A204.1 (cell line): ENCODE measurements at regions not wholly inside any gene's neighbourhood (a gene's known extent, or its start where the extent isn't known, plus 50 kb on each side); places are given as distances from the start of the nearest gene placed in this dataset.

Source experiments
- FAIRE-seq: peaks from 2 replicates; lab custom pipeline; 2012; peaks lifted over from hg19 to GRCh38; lab: Jason Lieb, UNC

DNA sequence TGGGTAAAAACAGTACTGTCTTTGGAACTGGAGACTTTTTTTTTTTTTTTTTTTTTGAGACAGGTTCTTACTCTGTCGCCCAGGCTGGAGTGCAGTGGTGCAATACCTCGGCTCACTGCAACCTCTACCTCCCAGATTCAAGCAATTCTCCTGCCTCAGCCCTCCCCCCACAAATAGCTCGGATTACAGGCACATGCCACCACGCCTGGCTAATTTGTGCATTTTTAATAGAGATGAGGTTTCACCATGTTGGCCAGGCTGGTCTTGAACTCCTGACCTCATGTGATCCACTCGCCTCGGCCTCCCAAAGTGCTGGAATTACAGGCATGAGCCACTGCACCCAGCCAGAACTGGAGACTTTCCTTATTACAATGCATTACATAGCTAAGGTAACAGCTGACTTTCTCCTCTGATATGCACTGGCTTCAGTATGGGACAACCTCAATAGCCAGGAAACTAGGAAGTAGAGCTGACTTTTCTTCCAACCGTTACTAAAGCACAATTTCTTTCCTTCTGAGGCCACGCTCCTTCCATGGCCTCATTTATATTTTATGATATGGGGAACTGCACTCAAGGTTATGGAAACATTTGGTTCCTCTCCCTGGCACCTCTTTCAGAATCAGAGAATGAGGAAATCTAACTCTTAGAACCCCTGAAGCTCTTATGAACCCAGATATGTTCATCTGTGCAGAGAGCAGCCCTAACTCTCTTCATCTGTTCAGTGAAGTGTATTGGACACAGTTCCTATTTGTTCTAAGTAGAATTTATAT, 53.5 kb upstream of the FAM9B start:
- no peak for FAIRE-seq

DNA sequence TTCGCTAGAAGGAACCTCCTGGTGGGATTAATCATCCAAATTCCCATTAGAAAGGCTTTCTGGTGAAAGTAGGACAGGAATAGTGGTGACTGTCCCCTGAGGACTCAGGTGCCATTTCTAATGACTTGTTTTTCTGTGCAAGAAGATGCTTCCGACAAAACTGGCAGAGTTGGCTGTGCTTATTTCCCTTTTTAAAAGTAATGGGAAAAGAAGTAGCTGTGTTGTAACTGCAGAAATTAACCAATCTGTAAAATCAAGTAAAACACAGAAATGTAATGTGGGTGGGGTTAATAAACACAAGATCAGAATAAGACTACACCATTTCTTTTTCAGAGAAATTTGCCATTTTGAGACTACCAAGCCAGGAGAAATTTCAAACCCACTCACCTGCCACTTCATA, 55.0 kb upstream of the FAM9B start:
- FAIRE-seq = no peak

DNA sequence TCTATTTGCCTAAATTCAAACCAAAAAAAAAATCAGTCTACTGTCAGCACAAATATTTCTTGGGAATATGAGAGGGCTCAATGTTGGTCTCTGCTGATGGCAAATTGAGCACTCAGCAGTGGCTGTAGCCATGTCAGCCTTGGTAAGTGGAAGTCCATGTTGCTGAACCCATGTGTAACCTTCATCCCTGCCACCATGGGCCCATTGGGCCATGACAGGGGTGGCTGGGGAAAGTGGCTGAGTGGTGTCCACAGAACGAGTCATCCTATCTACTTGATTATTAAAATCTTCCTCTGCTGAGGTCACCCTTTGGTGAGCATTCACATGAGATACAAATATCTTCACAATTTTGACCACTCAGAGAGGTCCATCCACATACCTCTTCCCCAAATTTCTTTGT, 56.8 kb upstream of the FAM9B start:
- FAIRE-seq = no peak

DNA sequence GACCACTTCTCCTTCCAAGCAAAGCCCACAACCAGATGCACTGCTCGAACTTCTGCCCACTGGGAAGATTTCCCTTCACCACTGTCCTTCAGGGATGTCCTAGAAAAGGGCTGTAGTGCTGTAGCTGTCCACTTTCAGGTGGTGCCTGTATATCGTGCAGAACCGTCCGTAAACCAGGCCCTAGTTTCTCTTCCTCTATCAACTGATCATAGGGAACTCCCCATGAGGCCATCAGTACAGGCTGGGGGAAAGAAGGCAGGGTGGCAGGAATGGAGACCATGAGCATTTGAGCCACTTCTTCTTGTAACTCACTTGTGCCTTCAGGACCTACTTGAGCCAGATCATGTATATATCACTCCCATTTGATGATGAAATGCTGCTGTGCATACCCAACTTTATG, 57.3 kb upstream of the FAM9B start:
- no peak for FAIRE-seq

DNA sequence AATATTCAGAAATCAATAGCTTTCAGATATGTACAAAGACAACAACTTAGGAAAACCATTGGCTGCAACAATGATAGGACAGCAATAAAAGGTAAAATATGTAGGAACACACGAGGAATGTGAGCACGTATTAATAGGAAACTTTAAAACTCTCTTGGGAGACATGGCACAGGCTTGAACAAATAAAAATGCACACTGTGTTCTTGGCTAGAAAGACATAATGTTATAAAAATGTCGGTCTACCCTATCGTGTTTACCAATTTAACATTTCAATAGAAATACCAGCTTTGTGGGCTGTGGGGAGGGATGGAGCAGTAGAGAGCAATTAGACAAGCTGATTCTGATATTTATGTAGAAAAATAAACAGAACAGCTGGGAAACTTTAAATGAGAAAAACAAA, 69.0 kb upstream of the FAM9B start:
- no peak for FAIRE-seq

DNA sequence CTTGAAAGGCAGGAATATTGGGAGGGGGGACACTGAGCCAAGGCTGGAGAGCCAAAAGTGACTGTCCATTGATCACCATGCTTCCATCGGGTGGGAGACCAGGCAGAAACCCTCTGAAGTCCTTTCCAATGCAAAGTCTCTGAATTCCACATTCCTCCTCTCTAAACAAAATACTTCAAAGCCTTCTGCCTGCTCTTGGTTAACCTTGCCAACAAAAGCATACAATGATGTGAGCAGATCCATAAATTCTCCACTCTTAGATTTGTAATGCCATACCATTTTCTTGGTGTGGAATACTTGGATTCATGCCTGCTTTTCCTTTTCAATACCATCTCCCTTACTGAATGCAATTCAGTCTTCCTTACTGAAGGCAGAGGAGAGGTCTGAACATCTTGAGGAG, 74.1 kb upstream of the FAM9B start:
- no peak for FAIRE-seq

DNA sequence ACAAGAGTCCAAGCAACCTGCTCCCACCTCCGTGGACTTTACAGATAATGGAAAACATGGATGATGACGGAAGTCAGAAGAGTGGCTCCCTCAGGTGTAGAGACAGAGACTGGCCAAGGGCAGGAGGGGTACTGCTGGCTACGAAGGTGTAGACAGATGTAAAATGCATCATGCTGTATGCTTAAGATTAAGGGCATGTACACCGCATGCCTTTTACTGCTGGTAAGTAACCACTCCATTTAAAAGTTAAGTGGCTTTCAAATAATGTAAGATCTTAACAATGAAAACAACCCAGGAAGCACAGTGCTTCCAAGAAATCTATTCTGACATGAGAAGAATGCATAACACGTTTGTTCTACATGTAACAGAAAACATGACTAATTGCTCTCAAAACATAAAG, 76.9 kb upstream of the FAM9B start:
- FAIRE-seq = no peak

DNA sequence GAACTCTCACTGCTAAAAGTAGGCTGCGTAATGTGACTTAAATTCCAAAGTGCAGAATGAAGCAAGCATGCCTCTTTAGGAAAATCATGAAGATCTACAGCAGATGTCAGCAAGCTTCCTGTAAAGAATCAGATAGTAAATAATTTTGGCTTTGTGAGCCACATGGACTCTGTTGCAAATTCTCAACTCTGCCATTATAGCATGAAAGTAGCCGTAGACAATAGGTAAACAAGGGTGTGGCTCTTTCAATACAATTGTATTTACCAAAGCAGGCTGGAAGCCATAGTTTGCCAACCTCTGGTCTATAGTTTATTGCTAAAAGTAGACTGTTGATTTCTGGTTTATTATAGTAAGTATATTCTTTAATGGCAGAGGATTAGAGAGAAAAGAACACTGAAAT, 80.3 kb upstream of the FAM9B start:
- no peak for FAIRE-seq

DNA sequence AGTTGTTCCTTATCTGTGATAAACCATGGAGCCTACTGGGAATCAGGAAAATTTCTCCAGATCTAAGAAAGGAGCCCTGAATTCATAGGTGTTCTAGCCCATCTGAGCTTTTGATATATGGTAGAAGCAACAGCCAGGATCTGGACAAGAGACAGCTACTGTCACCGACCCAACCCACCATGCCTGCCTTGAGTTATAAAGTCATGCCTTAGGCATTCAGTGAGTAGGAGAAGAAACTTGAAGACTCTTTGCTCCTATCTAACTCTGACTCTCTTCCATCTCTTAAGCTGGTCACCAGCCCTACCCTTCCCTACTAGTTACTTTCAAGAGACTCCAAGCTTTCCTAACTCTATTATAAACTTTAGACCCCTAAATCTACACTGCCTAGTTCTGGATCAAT, 83.9 kb upstream of the FAM9B start:
- no peak for FAIRE-seq

DNA sequence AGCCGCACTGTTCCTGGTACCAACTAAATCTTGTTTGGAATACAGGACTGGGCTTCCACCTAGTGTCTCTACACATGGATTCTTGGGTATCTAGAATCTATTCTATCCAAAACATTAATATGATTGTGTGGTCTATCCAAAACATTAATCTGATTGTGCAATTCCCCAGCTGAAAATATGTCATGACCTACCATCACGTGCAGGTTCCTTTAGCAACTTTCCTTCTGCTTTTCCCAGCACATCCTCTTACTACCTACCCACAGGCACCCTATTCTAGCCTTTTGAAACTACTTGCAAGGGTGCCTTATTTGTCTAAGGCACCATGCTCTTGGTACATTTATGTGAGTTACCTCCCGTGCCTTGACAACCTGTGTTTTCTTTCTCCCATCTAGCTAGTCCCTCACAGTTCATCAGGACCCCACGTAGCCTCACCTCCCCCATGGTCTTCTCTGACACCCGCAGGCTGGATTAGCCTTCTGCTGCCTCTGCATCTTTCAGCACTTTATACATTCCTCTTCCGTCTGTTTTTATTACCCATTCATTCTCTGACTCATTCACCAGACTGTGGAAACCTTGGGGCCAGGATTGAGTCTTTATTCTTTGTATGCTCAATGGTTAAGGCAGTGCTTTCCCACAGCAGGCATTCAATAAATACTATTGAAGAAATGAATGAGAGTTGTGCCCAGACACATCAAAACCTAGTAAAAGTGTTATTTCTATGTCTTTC, 88.8 kb upstream of the FAM9B start:
- no peak for FAIRE-seq

DNA sequence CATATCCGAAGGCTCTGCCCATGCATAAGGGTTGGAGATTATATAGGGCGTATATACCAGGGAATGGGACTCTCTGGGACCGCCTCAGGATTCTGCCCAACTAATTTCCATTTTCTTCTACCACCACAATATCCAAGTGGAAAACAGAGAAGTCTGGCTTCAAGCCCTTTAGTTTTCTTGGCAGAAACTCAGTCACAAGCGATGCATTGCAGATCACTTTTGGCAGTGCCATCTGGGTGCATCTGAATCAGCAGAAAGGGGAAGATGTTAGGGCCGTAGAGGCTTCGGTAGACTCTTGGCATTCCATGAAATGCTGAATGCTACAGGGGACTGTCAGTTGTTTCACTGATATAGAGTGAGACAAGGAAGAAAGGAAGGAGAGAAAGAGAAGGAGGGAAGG, 94.1 kb upstream of the FAM9B start:
- FAIRE-seq = no peak

DNA sequence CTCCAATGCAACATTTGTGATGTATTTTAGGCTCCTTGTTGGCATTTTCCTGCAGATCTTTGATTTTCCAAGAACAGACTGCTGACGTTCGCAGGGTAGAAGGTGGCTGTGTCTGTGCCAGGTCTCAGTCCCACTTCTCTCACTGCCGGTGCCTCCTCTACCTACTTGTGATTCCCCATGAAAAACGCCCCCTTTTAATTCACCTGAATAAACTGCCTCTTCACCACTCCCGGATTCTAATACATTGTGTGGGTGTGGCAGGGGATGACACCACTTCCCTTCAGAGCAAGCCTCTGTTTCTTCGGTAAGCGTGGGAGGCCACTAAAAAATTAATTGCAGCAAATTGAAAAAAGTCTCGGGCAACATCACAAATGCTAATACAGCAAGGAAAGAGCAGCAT, 96.1 kb upstream of the FAM9B start:
- FAIRE-seq = no peak

DNA sequence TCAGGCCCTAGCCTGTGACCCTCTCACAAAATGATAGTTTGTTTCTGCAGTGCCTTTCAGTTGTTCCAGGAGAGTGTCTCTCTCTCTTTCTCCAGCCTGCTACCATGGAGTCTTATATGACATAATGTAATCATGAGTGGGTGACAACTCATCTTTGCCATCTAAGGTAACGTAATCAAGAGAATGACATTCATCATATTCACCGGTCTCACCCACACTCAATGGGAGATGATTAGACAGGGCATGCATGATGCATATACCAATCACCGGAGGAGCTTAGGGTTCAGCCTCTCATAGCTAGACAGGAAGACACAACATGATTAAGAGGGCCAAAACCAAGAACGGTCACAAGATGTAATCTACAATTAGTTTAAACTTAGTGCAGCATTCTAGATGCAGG, 97.1 kb upstream of the FAM9B start:
- FAIRE-seq = no peak

DNA sequence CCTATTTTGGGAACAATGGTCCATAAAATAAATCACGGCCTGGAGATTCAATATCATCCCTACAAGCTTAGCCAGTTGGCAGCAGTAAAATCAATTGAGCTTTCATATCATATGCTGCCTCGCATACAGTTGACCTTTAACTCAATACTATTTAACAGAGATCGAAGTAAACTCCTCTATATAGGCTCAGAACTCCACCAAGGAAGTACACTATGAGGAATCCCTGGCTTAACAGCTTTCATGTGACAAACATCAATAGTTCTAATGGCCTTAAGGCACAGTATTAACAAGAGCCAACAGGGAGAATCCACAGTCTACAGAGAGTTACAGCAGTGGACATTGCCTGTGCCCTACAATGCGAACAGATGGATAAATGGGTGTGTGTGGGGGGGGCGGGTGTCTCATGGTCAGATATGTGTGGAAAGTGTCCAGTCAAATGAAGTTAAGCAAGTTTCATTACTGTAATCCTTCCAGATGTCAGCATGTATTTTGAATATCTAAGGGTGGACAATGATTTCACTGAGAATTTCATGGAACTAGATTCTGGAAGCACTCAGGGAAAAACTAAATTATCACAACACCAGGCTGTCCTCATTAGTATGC, 98.2 kb upstream of the FAM9B start:
- no peak for FAIRE-seq

DNA sequence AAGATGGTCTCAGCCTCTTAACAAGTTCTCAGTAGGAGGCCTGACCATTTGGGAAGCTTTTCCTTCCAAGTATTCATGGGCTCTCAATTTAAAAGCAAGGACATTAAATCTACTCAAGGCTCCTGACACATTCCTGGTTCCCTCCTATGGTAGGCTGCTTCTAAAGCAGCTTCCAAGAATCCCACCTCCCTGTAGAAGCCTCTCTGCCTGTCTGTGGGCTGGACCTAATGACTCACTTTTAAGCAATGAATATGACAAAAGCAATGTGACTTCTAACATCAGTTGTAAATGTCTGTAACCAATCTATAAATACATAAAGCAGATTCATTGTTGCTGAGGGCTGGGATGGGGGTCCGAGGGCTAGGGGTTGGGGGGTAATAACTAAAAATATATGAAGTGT, 99.5 kb upstream of the FAM9B start:
- FAIRE-seq = no peak

DNA sequence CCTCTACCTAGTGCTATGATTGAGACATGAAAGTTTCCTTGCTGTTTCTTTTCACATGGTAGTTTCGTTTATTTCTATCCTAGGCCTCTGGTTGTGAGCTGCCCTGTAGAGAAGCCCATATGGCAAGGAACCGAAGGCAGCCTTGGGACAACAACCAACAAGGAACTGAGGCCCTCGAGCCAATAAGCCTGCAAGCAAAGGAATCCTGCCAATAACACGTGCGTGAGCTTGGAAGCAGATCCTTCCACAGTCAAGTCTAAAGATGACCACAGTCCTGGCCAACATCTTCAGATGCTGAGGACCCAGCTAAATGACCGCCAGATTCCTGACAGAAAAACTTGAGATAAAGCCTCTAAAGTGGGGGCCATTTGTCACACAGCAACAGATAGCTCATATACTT, 100.4 kb upstream of the FAM9B start:
- FAIRE-seq = no peak

DNA sequence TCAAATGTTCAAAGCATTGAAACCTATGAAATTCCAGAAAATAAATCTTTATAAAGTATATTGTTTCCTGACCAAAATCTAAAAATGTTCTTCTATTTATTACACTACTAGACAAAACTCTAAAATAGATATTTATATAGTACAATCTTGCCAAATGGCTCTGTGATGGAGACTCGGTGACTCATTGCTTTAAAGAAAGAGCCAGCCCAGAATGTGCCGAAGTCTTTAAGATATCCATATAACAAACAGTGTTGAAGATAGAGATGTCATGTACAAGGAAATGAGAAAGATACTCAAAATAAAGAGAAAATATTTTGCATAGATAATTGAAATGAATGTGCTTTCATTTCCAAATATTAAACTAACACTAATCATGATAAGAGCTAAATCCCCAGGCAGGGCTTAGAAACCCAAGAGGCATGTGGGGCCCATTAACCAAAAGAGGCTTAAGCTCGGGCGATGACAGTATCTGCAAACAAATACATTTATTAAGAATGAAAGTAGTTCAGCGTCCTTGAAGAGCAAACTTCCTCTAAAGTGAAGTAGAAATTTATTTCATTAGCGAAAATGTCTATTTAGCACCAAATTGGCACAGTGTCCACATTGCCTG, 102.1 kb upstream of the FAM9B start:
- no peak for FAIRE-seq

DNA sequence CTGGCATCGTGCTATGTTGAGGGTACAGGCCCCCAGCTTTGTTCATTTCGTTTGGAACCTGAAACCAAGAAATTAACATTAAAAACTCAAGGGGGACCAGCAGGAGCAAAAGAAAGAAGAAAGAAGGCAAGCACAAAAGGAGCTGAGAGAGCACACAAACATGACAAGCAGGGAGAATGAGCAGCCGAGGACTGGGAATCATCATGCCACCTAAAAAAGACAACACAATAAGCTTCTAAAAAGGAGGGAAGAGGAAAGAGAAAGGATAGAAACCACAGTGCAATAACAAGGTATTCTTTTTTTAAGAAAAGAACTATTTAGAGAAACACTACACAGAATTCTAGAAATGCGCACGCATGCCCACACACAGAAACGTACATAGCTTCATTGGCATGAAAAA, 103.2 kb upstream of the FAM9B start:
- no peak for FAIRE-seq

DNA sequence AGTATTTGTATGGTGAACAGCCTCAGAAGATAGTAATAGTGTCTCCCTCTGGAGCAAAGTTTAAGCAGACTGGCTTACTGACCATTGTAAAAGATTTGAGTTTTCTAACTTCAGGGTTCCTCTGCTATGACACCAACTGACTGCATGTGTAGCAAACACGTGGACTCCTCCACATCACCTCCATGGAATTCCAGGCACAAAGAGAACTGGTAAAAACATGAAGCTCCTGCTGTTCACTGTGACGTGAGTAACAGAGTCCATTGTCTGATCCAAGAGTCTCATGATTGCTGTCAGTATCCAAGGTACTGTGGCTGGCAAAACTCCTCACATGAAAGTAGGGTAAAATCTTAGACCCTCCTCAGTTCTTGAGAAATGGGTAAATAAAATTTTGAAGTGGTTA, 107.6 kb upstream of the FAM9B start:
- FAIRE-seq = no peak

DNA sequence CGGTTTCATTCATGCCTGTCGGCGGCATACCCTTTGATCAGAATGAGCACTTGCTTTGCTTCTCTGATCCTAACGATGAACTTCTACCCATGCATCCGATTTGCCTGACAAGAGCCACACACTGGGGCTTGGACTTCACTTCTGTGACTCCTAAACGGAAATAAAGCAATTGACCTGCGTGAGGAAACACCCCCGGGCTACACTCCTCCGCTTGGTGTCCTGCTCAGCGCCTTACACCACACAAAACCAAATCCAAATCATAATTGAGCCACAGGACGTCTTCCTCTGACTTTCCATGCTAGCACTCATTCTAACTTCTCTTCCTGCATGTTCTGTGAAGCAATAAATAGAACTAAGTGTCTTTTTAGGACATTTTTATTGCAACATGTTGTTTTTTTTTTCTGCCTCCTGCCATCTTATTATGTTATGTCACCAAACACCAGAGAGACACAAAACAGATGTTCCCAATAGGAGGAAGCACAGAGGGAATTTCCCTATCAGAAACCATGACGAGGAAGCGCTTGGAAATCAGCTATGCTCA, 110.8 kb upstream of the FAM9B start:
- FAIRE-seq = no peak

DNA sequence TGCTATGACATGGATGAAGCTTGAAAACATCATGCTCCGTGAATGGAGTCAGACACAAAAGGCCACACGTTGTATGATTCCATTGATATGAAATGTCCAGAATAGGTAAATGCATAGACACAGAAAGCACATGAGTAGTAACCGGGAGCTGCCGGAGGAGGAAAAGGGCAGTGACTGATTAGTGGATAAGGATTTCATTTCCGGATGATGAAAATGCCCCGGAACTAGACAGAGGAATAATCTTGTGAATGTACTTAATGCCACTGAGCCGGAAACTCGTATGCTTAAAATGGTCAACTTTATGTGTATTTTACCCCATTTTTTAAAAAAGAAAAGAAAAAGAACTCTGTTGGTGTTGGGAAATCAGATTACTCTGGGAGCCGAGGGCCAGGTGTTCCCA, 112.7 kb upstream of the FAM9B start:
- no peak for FAIRE-seq

DNA sequence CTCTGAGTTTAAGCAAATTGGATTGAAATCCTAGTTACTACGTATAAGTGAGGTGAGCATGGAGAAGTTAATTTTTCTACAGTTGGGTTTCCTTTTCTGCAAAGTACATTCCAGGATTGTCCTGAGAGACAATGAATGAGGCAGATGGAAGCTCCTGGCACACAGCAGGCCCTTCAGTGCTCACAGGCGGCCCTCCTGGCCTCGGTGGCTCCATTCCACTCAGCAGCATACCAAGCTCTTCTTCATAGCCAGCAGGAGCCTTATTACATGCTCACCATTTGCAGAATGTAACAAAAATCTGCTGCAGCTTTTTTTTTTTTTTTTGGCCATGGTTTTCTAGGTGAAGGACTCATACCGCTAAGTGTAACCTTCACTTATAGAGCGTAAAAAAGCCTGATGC, 113.2 kb upstream of the FAM9B start:
- FAIRE-seq = no peak

DNA sequence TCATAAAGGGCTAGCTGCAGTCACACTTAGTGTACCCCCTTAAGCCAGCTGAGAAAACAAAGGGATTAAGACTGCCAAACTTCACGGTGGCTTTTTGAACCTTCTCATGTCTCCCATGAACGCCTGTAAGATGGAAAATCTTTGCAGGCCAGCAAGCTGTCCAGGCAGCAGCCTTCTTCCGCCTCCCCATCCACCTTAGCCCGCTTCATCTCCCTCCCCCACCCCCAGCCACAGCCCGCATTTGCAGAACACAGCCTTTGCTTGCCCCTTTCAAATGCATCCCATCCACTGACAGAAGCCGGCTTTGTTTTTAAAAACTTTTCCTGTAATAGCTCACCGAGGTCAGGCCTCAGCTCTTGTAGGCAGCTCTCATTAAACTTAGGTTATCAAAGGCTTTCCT, 113.8 kb upstream of the FAM9B start:
- FAIRE-seq = no peak
